ENCODE measurements at regions not wholly inside any gene's neighbourhood (a gene's known extent, or its start where the extent isn't known, plus 50 kb on each side); places are given as distances from the start of the nearest gene placed in this dataset.

GRCh38 chr3:150291515-150291914 lies 116.6 kb upstream of the TSC22D2 start:
- TF ChIP-seq, protein P1, sequence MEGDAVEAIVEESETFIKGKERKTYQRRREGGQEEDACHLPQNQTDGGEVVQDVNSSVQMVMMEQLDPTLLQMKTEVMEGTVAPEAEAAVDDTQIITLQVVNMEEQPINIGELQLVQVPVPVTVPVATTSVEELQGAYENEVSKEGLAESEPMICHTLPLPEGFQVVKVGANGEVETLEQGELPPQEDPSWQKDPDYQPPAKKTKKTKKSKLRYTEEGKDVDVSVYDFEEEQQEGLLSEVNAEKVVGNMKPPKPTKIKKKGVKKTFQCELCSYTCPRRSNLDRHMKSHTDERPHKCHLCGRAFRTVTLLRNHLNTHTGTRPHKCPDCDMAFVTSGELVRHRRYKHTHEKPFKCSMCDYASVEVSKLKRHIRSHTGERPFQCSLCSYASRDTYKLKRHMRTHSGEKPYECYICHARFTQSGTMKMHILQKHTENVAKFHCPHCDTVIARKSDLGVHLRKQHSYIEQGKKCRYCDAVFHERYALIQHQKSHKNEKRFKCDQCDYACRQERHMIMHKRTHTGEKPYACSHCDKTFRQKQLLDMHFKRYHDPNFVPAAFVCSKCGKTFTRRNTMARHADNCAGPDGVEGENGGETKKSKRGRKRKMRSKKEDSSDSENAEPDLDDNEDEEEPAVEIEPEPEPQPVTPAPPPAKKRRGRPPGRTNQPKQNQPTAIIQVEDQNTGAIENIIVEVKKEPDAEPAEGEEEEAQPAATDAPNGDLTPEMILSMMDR (IDR thresholded peaks at IDR 0.05): no peak
- TF ChIP-seq CREB1 (CRISPR knock-in tag; IDR thresholded peaks at IDR 0.05) (no peak), EMX1 (CRISPR knock-in tag; IDR thresholded peaks at IDR 0.05) (no peak), USF2 (CRISPR knock-in tag; IDR thresholded peaks at IDR 0.05) (no peak), NR2C2 (CRISPR knock-in tag; IDR thresholded peaks at IDR 0.05) (no peak), NR1H2 (CRISPR knock-in tag; IDR thresholded peaks at IDR 0.05) (no peak), JUN (CRISPR knock-in tag; IDR thresholded peaks at IDR 0.05) (no peak), RELA (CRISPR knock-in tag; IDR thresholded peaks at IDR 0.05; ENCODE audit: borderline replicate concordance) (no peak), GABPB1 (CRISPR knock-in tag; IDR thresholded peaks at IDR 0.05) (no peak), CBFB (CRISPR knock-in tag; IDR thresholded peaks at IDR 0.05; ENCODE audit: low read depth) (no peak), TEAD4 (CRISPR knock-in tag; IDR thresholded peaks at IDR 0.05) (no peak)
- TF ChIP-seq, protein P2, sequence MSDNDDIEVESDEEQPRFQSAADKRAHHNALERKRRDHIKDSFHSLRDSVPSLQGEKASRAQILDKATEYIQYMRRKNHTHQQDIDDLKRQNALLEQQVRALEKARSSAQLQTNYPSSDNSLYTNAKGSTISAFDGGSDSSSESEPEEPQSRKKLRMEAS (CRISPR knock-in tag; IDR thresholded peaks at IDR 0.05): no peak
- TF ChIP-seq, protein P3, sequence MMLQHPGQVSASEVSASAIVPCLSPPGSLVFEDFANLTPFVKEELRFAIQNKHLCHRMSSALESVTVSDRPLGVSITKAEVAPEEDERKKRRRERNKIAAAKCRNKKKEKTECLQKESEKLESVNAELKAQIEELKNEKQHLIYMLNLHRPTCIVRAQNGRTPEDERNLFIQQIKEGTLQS (CRISPR knock-in tag; conservative IDR thresholded peaks at IDR 0.05): no peak
